ENCODE measurements at regions not wholly inside any gene's neighbourhood (a gene's known extent, or its start where the extent isn't known, plus 50 kb on each side); places are given as distances from the start of the nearest gene placed in this dataset.
A peak's percentile ranks its signal among the peaks of the same experiment; 100 is the strongest.

GRCh38 chr4:180949424-180950213 is 1293.6 kb upstream of the TENM3 start:
- H3K9ac ChIP-seq (ENCODE audit: insufficient read depth in 1 of 2, low read length in 2 of 2) = no peak overlapping the region
- peak in 1 of 3 donors; percentile 20 for DNase-seq
- no peaks in the 10 kb centered on the region for H3K36me3 ChIP-seq (ENCODE audit: control insufficient read depth in 4 of 4, insufficient read depth in 4 of 4, low read length in 4 of 4)
- H3K9me3 ChIP-seq (ENCODE audit: control insufficient read depth in 4 of 4, insufficient read depth in 3 of 4, low read length in 3 of 4) = no peaks in the 10 kb centered on the region
- TF ChIP-seq CTCF (IDR thresholded peaks at IDR 0.05; ENCODE audit: control extremely low read depth, extremely low read depth) = no peak
- 77 to 80% methylated on average over 7 of the region's 7 CpGs for whole genome bisulfite sequencing, 2 donors
- no peak for ATAC-seq (ENCODE audit: insufficient read depth, low FRiP score)
- no peak overlapping the region for H3K4me3 ChIP-seq
- H3K27me3 ChIP-seq (ENCODE audit: control insufficient read depth in 3 of 3, insufficient read depth in 3 of 3, low read length in 2 of 3) = no peaks in the 10 kb centered on the region
- no peak overlapping the region for H3K27ac ChIP-seq (ENCODE audit: low read depth in 1 of 2, low read length in 1 of 2)
- H3K4me1 ChIP-seq (ENCODE audit: control insufficient read depth in 5 of 5, insufficient read depth in 5 of 5, low read length in 5 of 5) = peaks cover 0 to 3% (median 0%) of the 10 kb centered on the region in 5 donors

GRCh38 chr4:180950377-180950776 is 1292.8 kb upstream of the TENM3 start:
- H3K4me1 ChIP-seq (ENCODE audit: control insufficient read depth in 5 of 5, insufficient read depth in 5 of 5, low read length in 5 of 5) = peaks cover 0 to 3% (median 0%) of the 10 kb centered on the region in 5 donors
- H3K9me3 ChIP-seq (ENCODE audit: control insufficient read depth in 4 of 4, insufficient read depth in 3 of 4, low read length in 3 of 4) = no peaks in the 10 kb centered on the region
- no peaks in the 10 kb centered on the region for H3K27me3 ChIP-seq (ENCODE audit: control insufficient read depth in 3 of 3, insufficient read depth in 3 of 3, low read length in 2 of 3)
- no peaks in the 10 kb centered on the region for H3K36me3 ChIP-seq (ENCODE audit: control insufficient read depth in 4 of 4, insufficient read depth in 4 of 4, low read length in 4 of 4)
- H3K27ac ChIP-seq (ENCODE audit: low read depth in 1 of 2, low read length in 1 of 2) = no peak overlapping the region
- no peak for TF ChIP-seq CTCF (IDR thresholded peaks at IDR 0.05; ENCODE audit: control extremely low read depth, extremely low read depth)
- H3K4me3 ChIP-seq = no peak overlapping the region
- no peak overlapping the region for H3K9ac ChIP-seq (ENCODE audit: insufficient read depth in 1 of 2, low read length in 2 of 2)
- 84 to 88% methylated on average over 1 of the region's 1 CpG for WGBS, 2 donors
- DNase-seq (no peak), ATAC-seq (ENCODE audit: insufficient read depth, low FRiP score) (no peak)

- 85 to 86% methylated on average over 2 of the region's 2 CpGs for WGBS, 2 donors
- no peak for TF ChIP-seq CTCF (IDR thresholded peaks at IDR 0.05; ENCODE audit: control extremely low read depth, extremely low read depth)
- DNase-seq (no peak), ATAC-seq (ENCODE audit: insufficient read depth, low FRiP score) (no peak)
- Histone ChIP-seq H3K27ac (ENCODE audit: low read depth in 1 of 2, low read length in 1 of 2) (no peak overlapping the region), H3K9me3 (ENCODE audit: control insufficient read depth in 4 of 4, insufficient read depth in 3 of 4, low read length in 3 of 4) (no peaks in the 10 kb centered on the region), H3K9ac (ENCODE audit: insufficient read depth in 1 of 2, low read length in 2 of 2) (no peak overlapping the region), H3K27me3 (ENCODE audit: control insufficient read depth in 3 of 3, insufficient read depth in 3 of 3, low read length in 2 of 3) (no peaks in the 10 kb centered on the region), H3K4me3 (no peak overlapping the region), H3K4me1 (ENCODE audit: control insufficient read depth in 5 of 5, insufficient read depth in 5 of 5, low read length in 5 of 5) (peaks cover 0 to 3% (median 0%) of the 10 kb centered on the region in 5 donors), H3K36me3 (ENCODE audit: control insufficient read depth in 4 of 4, insufficient read depth in 4 of 4, low read length in 4 of 4) (no peaks in the 10 kb centered on the region)
Measured at GRCh38 chr4:180951312-180951711, 1291.9 kb upstream of the TENM3 start.
